Fibroblast of skin of scalp (primary cell): ENCODE measurements at regions not wholly inside any gene's neighbourhood (a gene's known extent, or its start where the extent isn't known, plus 50 kb on each side); places are given as distances from the start of the nearest gene placed in this dataset.
A peak's percentile ranks its signal among the peaks of the same experiment; 100 is the strongest.

ENCODE experiments used
- DNase-seq: peaks from one replicate; pipeline ENCODE4 v3.0.0-alpha.2; 2013

- DNase-seq, result no peak
Observed at GRCh38 chr18:72470391-72470790, 73.8 kb downstream of the CBLN2 start.

- DNase-seq, result no peak
Observed at GRCh38 chr18:72468021-72468710, 76.0 kb downstream of the CBLN2 start.

- peak; percentile 56 for DNase-seq
Observed at GRCh38 chr18:72460210-72460680, 83.9 kb downstream of the CBLN2 start.

- DNase-seq, result peak; percentile 11
Observed at GRCh38 chr18:72458271-72458670, 85.9 kb downstream of the CBLN2 start.

GRCh38 chr18:72456802-72457201 lies 87.3 kb downstream of the CBLN2 start:
- peak; percentile 40 for DNase-seq

GRCh38 chr18:72452328-72452727 lies 91.8 kb downstream of the CBLN2 start:
- no peak for DNase-seq

- no peak for DNase-seq
Observed at GRCh38 chr18:72444798-72445155, 99.4 kb downstream of the CBLN2 start.

- DNase-seq, result no peak
Observed at GRCh38 chr18:72444111-72444797, 99.9 kb downstream of the CBLN2 start.

GRCh38 chr18:72436401-72436800 lies 107.7 kb downstream of the CBLN2 start:
- DNase-seq, result no peak

GRCh38 chr18:72433756-72434155 lies 110.4 kb downstream of the CBLN2 start:
- DNase-seq, result no peak

- DNase-seq, result peak; percentile 7
Observed at GRCh38 chr18:72427721-72428120, 116.4 kb downstream of the CBLN2 start.

GRCh38 chr18:72419914-72420313 lies 124.2 kb downstream of the CBLN2 start:
- DNase-seq, result peak; percentile 55

GRCh38 chr18:72412927-72413326 lies 131.2 kb downstream of the CBLN2 start:
- no peak for DNase-seq

- DNase-seq, result no peak
Observed at GRCh38 chr18:72411261-72411660, 132.9 kb downstream of the CBLN2 start.

- no peak for DNase-seq
Observed at GRCh38 chr18:72410399-72410798, 133.7 kb downstream of the CBLN2 start.

- no peak for DNase-seq
Observed at GRCh38 chr18:72409903-72410302, 134.2 kb downstream of the CBLN2 start.

GRCh38 chr18:72407048-72407447 lies 137.1 kb downstream of the CBLN2 start:
- no peak for DNase-seq

GRCh38 chr18:72391951-72392350 lies 152.2 kb downstream of the CBLN2 start:
- no peak for DNase-seq

- no peak for DNase-seq
Observed at GRCh38 chr18:72391427-72391826, 152.7 kb downstream of the CBLN2 start.

GRCh38 chr18:72378016-72378415 lies 166.1 kb downstream of the CBLN2 start:
- DNase-seq, result peak; percentile 8

GRCh38 chr18:72376256-72376655 lies 167.9 kb downstream of the CBLN2 start:
- DNase-seq, result no peak

GRCh38 chr18:72375618-72376017 lies 168.5 kb downstream of the CBLN2 start:
- peak; percentile 56 for DNase-seq

- peak; percentile 51 for DNase-seq
Observed at GRCh38 chr18:72372076-72372475, 172.1 kb downstream of the CBLN2 start.

- DNase-seq, result no peak
Observed at GRCh38 chr18:72368308-72368707, 175.8 kb downstream of the CBLN2 start.
